K562 (cell line): ENCODE measurements at regions not wholly inside any gene's neighbourhood (a gene's known extent, or its start where the extent isn't known, plus 50 kb on each side); places are given as distances from the start of the nearest gene placed in this dataset.
A peak's percentile ranks its signal among the peaks of the same experiment; 100 is the strongest.

Experiments used
- ATAC-seq: fragments of 200-7000 bp; cut with Tn5 transposase; 3 replicates; pipeline ENCODE4 v1.9.1; 2020; ENCODE audit warnings: moderate library complexity
- BruUV-seq: library from RNA; stranded (reverse); fragments of 400-500 nt; replicated peaks from 2 replicates; lab custom pipeline; 2021; lab: Mats Ljungman, UMichigan
- CTCF ChIA-PET: fragments of 300-600 bp; formaldehyde crosslinking; extraction: SDS; loops from one replicate; lab custom pipeline; 2021; ENCODE audit warnings: low intra/inter-chr PET ratio; lab: Yijun Ruan, JAX
- POLR2A ChIA-PET: fragments of 300-600, 350-650 bp; sonication (Branson Sonifier 250); formaldehyde crosslinking; extraction: SDS; loops from one replicate; lab custom pipeline; 2021; ENCODE audit warnings: antibody characterized with exemption, inconsistent platforms; lab: Yijun Ruan, JAX
- DNase-seq, 4 experiments: peaks; one replicate each; pipeline versions ENCODE4 v3.0.0 to v3.0.0-alpha.2; 2011 to 2018; ENCODE audit warnings: low spot score in 3 of 4, mixed read lengths in 3 of 4; ENCODE audit errors: extremely low read depth in 1 of 4
- FAIRE-seq: peaks from 2 replicates; lab custom pipeline; 2011; peaks lifted over from hg19 to GRCh38; lab: Jason Lieb, UNC
- H2AFZ ChIP-seq: 2 replicates; pipeline ENCODE4 v1.6.0; 2011; ENCODE audit warnings: low read depth, low read length, control low read depth, inconsistent platforms
- H3K27ac ChIP-seq: fragments of 200-600 bp; 3 replicates; pipeline ENCODE4 v1.8.0; 2011; ENCODE audit warnings: low read depth, mild to moderate bottlenecking, control low read depth, inconsistent platforms, low read length, moderate library complexity, mixed read lengths; ENCODE audit errors: extremely low read depth
- H3K27me3 ChIP-seq, 2 experiments: fragments of 300-600 bp in 1 of 2; 2 replicates in 1 of 2; 3 replicates in 1 of 2; pipeline versions ENCODE4 v1.6.0 to v1.8.0; 2011; ENCODE audit warnings: inconsistent platforms in 2 of 2, low read length in 2 of 2, mild to moderate bottlenecking in 1 of 2, mixed read lengths in 1 of 2, moderate library complexity in 1 of 2; ENCODE audit not compliant: control insufficient read depth in 2 of 2, insufficient read depth in 2 of 2
- H3K36me3 ChIP-seq: fragments of 300-600 bp; 3 replicates; pipeline ENCODE4 v1.8.0; 2011; ENCODE audit warnings: mild to moderate bottlenecking, low read length, inconsistent platforms; ENCODE audit not compliant: control insufficient read depth, insufficient read depth
- H3K4me1 ChIP-seq, 2 experiments: fragments of 200-600 bp in 1 of 2; replicated peaks in 1 of 2; 2 replicates in 1 of 2; 3 replicates in 1 of 2; pipeline versions ENCODE4 v1.5.1 to v1.8.0; 2011; ENCODE audit warnings: inconsistent platforms in 2 of 2, low read length in 2 of 2, mild to moderate bottlenecking in 1 of 2, mixed read lengths in 1 of 2, moderate library complexity in 1 of 2; ENCODE audit not compliant: control insufficient read depth in 2 of 2, insufficient read depth in 2 of 2
- H3K4me2 ChIP-seq: 2 replicates; pipeline ENCODE4 v1.6.1; 2011; ENCODE audit warnings: low read length, control low read depth, inconsistent platforms, mixed read lengths; ENCODE audit not compliant: insufficient read depth
- H3K4me3 ChIP-seq: fragments of 200-600 bp; sonication (generic), shearing (Covaris generic); 2 replicates; pipeline ENCODE4 v1.5.1; 2016; ENCODE audit warnings: control low read depth, inconsistent platforms
- H3K79me2 ChIP-seq: fragments of 200-600 bp; 3 replicates; pipeline ENCODE4 v1.8.0; 2011; ENCODE audit warnings: low read length, inconsistent platforms; ENCODE audit not compliant: control insufficient read depth, insufficient read depth
- H3K9ac ChIP-seq, 2 experiments: 2 replicates each; pipeline versions ENCODE4 v1.6.0 to v1.6.1; 2011; ENCODE audit warnings: low read depth in 2 of 2, low read length in 2 of 2, control low read depth in 1 of 2, inconsistent platforms in 1 of 2, mild to moderate bottlenecking in 1 of 2, mixed read lengths in 1 of 2; ENCODE audit not compliant: insufficient read depth in 1 of 2
- H3K9me1 ChIP-seq: one replicate; pipeline ENCODE4 v1.6.0; 2011; ENCODE audit warnings: inconsistent platforms, mild to moderate bottlenecking, low read length, moderate library complexity; ENCODE audit not compliant: control insufficient read depth, insufficient read depth
- H3K9me3 ChIP-seq: replicated peaks from 2 replicates; pipeline ENCODE4 v1.5.1; 2011; ENCODE audit warnings: low read depth, low read length, inconsistent platforms; ENCODE audit not compliant: control insufficient read depth, insufficient read depth
- H4K20me1 ChIP-seq: replicated peaks from 2 replicates; pipeline ENCODE4 v1.6.1; 2011; ENCODE audit warnings: low read length, inconsistent platforms, mixed read lengths; ENCODE audit not compliant: control insufficient read depth, insufficient read depth
- CHD2 ChIP-seq: IDR thresholded peaks from 2 replicates; pipeline ENCODE4 v1.6.1; 2011; ENCODE audit warnings: low read depth, low read length
- E2F4 ChIP-seq: sonication (generic); formaldehyde crosslinking; IDR thresholded peaks from 2 replicates; pipeline ENCODE4 v1.8.0; 2022; ENCODE audit warnings: mild to moderate bottlenecking, low read depth, missing genetic modification reagents
- JUND ChIP-seq, 2 experiments: IDR thresholded peaks; 2 replicates in 1 of 2; 3 replicates in 1 of 2; pipeline ENCODE4 v1.6.1; 2011; ENCODE audit warnings: borderline replicate concordance in 2 of 2, low read depth in 2 of 2, low read length in 2 of 2, improper control_type of control experiment in 1 of 2, missing biosample characterization in 1 of 2, missing genetic modification characterization in 1 of 2, missing genetic modification reagents in 1 of 2
- MBD1 ChIP-seq: fragments of 250-450 bp; sonication (Bioruptor Pico); IDR thresholded peaks from 2 replicates; pipeline ENCODE4 v1.8.0; 2022; ENCODE audit warnings: inconsistent platforms
- MTA1 ChIP-seq: fragments of 450-650 bp; IDR thresholded peaks from 2 replicates; pipeline ENCODE4 v1.6.1; 2017; ENCODE audit warnings: borderline replicate concordance
- OTX1 ChIP-seq: fragments of 450-650 bp; formaldehyde crosslinking; IDR thresholded peaks from 2 replicates; pipeline ENCODE4 v1.4.0; 2022; ENCODE audit warnings: mild to moderate bottlenecking
- PHTF2 ChIP-seq: fragments of 250-450 bp; sonication (Bioruptor Pico); IDR thresholded peaks from 2 replicates; pipeline ENCODE4 v1.5.0; 2021; ENCODE audit warnings: mild to moderate bottlenecking
- RHOXF2B ChIP-seq: fragments of 250-450 bp; sonication (Bioruptor Pico); conservative IDR thresholded peaks from 2 replicates; pipeline ENCODE4 v1.5.1; 2021
- XRCC4 ChIP-seq: IDR thresholded peaks from one replicate; pipeline ENCODE4 v1.6.1; 2011; ENCODE audit not compliant: insufficient read depth, insufficient read length; ENCODE audit errors: extremely low read depth
- ZNF24 ChIP-seq: fragments of 450-650 bp; IDR thresholded peaks from 2 replicates; pipeline ENCODE4 v1.6.1; 2016
- ZNF707 ChIP-seq: fragments of 250-450 bp; sonication (Bioruptor Pico); conservative IDR thresholded peaks from 2 replicates; pipeline ENCODE4 v1.8.0; 2022; ENCODE audit warnings: inconsistent platforms, mild to moderate bottlenecking, moderate library complexity
- ZNF79 ChIP-seq: fragments of 250-450 bp; sonication (Bioruptor Pico); IDR thresholded peaks from 2 replicates; pipeline ENCODE4 v1.4.0; 2020; ENCODE audit warnings: low read depth, mild to moderate bottlenecking, moderate library complexity
- WGBS: fragments of 100-300 bp; shearing (Covaris generic); methylation state at CpG from one replicate; pipeline ENCODE4 v1.1.6; 2016; ENCODE audit warnings: low coverage, mixed read lengths; ENCODE audit not compliant: insufficient coverage; ENCODE audit errors: missing lambda C conversion rate; 5-methylcytosine and 5-hydroxymethylcytosine counted together
- in situ Hi-C: fragments of 300-500 bp; cut with MboI; formaldehyde crosslinking; loops from 4 replicates; pipeline ENCODE4 v1.15.0; 2018; ENCODE audit warnings: inconsistent platforms, mixed read lengths
- intact Hi-C: fragments of 100-400 bp; cut with micrococcal nuclease; formaldehyde crosslinking; loops from 2 replicates; pipeline ENCODE4 v1.14.2; 2022

- 3% methylated on average over 3 of the region's 3 CpGs for WGBS
- no peak for FAIRE-seq
- no TSS peak for BruUV-seq
- in situ Hi-C loops, result no loop called here
- Histone ChIP-seq H3K36me3 (no peaks in the 10 kb centered on the region), H3K4me2 (no peak overlapping the region), H2AFZ (no peak overlapping the region), H3K79me2 (no peaks in the 10 kb centered on the region), H4K20me1 (no peaks in the 10 kb centered on the region), H3K9me3 (no peaks in the 10 kb centered on the region), H3K4me1 (peaks cover 0 to 6% of the 10 kb centered on the region in 2 experiments; a peak in 3 of 5 replicates), H3K9me1 (no peaks in the 10 kb centered on the region), H3K9ac (no peak overlapping the region), H3K27me3 (no peaks in the 10 kb centered on the region), H3K27ac (no peak overlapping the region), H3K4me3 (no peak overlapping the region)
- intact Hi-C loops, result no loop called here
- no peak for ATAC-seq
- CTCF ChIA-PET, result no interaction called here
- POLR2A ChIA-PET, result no interaction called here
- TF ChIP-seq CHD2 (no peak), JUND (IDR thresholded peaks at IDR 0.05; ENCODE audit: borderline replicate concordance, low read depth, low read length) (0 out of 2 replicates have a peak, but pooled peaks have one; percentile 10), JUND (tag; IDR thresholded peaks at IDR 0.05; ENCODE audit: borderline replicate concordance, low read depth, low read length) (no peak)
- no peak for DNase-seq
Observed at GRCh38 chr16:16909126-16909525, 530.2 kb downstream of the NPIPA7 start.

GRCh38 chr16:16910666-16911065 lies 531.7 kb downstream of the NPIPA7 start:
- in situ Hi-C loops, result no loop called here
- FAIRE-seq, result no peak
- TF ChIP-seq ZNF24 (no peak), ZNF707 (no peak), MBD1 (CRISPR knock-in tag) (no peak), ZNF79 (CRISPR knock-in tag) (no peak), PHTF2 (CRISPR knock-in tag) (no peak), RHOXF2B (CRISPR knock-in tag) (no peak), E2F4 (CRISPR knock-in tag) (no peak), OTX1 (CRISPR knock-in tag) (no peak), XRCC4 (no peak), MTA1 (no peak)

More at GRCh38 chr16:16910666-16911065, 531.7 kb downstream of the NPIPA7 start:
- ChIA-PET CTCF (no interaction called here), POLR2A (no interaction called here)
- no peak for DNase-seq
- Histone ChIP-seq H3K9me3 (no peaks in the 10 kb centered on the region), H3K9me1 (no peaks in the 10 kb centered on the region), H3K79me2 (no peaks in the 10 kb centered on the region), H3K4me2 (no peak overlapping the region), H3K4me1 (peaks cover 0 to 5% of the 10 kb centered on the region in 2 experiments; a peak in 3 of 5 replicates), H3K27ac (no peak overlapping the region), H3K27me3 (peaks cover 0 to 3% of the 10 kb centered on the region in 2 experiments; a peak in 2 of 5 replicates), H3K9ac (no peak overlapping the region), H3K4me3 (no peak overlapping the region), H4K20me1 (no peaks in the 10 kb centered on the region), H2AFZ (no peak overlapping the region), H3K36me3 (no peaks in the 10 kb centered on the region)
- ATAC-seq, result no peak
- intact Hi-C loops, result no loop called here
- BruUV-seq, result no TSS peak
- WGBS, result 0% methylated on average over 1 of the region's 1 CpG
